ENCODE measurements at regions not wholly inside any gene's neighbourhood (a gene's known extent, or its start where the extent isn't known, plus 50 kb on each side); places are given as distances from the start of the nearest gene placed in this dataset.

DNA sequence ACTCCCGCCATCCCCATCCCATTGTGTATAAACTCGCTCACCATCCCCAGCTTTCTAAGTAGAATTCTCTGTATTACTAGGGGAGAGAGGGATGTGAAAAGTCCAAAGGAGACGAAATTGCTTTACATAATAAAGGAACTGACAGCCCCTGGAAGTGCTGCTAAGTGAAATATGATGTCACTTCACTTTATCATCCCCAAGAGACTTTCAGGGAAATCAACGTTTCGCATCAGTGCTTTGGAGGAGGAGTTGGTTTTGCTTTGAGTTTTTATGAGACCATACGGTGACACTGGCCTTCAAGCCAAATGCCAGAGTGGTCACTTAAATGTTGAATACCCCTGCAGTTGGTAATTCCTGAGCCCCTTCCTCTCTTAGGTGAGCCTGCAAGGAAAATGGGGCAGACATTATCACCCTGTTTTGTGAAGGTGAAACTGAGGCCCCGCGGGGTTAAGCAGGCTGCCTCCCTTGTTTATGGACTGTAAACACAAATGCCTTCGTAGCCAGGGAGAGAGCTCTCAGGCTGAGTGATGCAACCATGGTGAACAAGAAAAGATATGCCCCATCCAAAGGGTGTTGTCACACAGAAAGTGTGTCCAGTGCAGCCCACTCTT lies 58.4 kb upstream of the KAZN start:
- Mint-ChIP-seq H3K36me3 (ENCODE audit: insufficient read depth, unreplicated experiment) (no peaks in the 10 kb centered on the region), H3K27me3 (ENCODE audit: insufficient read depth, unreplicated experiment) (no peaks in the 10 kb centered on the region), H3K9me3 (ENCODE audit: unreplicated experiment) (no peaks in the 10 kb centered on the region), H3K4me3 (ENCODE audit: unreplicated experiment) (no peak overlapping the region), H3K4me1 (ENCODE audit: insufficient read depth, unreplicated experiment) (peaks cover 15% of the 10 kb centered on the region), H3K27ac (ENCODE audit: low read depth, unreplicated experiment) (no peak overlapping the region)
- BruUV-seq (replicated peaks): no TSS peak
- CTCF ChIA-PET: no interaction called here
- TF ChIP-seq, protein P1, sequence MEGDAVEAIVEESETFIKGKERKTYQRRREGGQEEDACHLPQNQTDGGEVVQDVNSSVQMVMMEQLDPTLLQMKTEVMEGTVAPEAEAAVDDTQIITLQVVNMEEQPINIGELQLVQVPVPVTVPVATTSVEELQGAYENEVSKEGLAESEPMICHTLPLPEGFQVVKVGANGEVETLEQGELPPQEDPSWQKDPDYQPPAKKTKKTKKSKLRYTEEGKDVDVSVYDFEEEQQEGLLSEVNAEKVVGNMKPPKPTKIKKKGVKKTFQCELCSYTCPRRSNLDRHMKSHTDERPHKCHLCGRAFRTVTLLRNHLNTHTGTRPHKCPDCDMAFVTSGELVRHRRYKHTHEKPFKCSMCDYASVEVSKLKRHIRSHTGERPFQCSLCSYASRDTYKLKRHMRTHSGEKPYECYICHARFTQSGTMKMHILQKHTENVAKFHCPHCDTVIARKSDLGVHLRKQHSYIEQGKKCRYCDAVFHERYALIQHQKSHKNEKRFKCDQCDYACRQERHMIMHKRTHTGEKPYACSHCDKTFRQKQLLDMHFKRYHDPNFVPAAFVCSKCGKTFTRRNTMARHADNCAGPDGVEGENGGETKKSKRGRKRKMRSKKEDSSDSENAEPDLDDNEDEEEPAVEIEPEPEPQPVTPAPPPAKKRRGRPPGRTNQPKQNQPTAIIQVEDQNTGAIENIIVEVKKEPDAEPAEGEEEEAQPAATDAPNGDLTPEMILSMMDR (IDR thresholded peaks at IDR 0.05; ENCODE audit: unreplicated experiment): no peak
- POLR2A ChIA-PET: no interaction called here
- intact Hi-C loops (cut with micrococcal nuclease): loop anchor here (5.0 kb wide), 2 partner anchors 428 to 573 kb away; no protein-coding TSS in a partner anchor
- no peak for DNase-seq (ENCODE audit: unreplicated experiment)

GRCh38 chr1:14541348-14541747 lies 57.1 kb upstream of the KAZN start:
- intact Hi-C loops (cut with micrococcal nuclease): no loop called here
- no peak for DNase-seq (ENCODE audit: unreplicated experiment)
- TF ChIP-seq, protein P1 (IDR thresholded peaks at IDR 0.05; ENCODE audit: unreplicated experiment): no peak
- Mint-ChIP-seq H3K36me3 (ENCODE audit: insufficient read depth, unreplicated experiment) (no peaks in the 10 kb centered on the region), H3K27ac (ENCODE audit: low read depth, unreplicated experiment) (no peak overlapping the region), H3K9me3 (ENCODE audit: unreplicated experiment) (no peaks in the 10 kb centered on the region), H3K4me3 (ENCODE audit: unreplicated experiment) (no peak overlapping the region), H3K4me1 (ENCODE audit: insufficient read depth, unreplicated experiment) (peaks cover 15% of the 10 kb centered on the region), H3K27me3 (ENCODE audit: insufficient read depth, unreplicated experiment) (no peaks in the 10 kb centered on the region)
- CTCF ChIA-PET: interaction anchor here (0.8 kb wide), 1 partner anchor 575 kb away, joined by 3 read pairs; no protein-coding TSS in a partner anchor
- BruUV-seq (replicated peaks): no TSS peak
- POLR2A ChIA-PET: interaction anchor here (1.2 kb wide), 1 partner anchor 16 kb away, joined by 3 read pairs; no protein-coding TSS in a partner anchor

DNA sequence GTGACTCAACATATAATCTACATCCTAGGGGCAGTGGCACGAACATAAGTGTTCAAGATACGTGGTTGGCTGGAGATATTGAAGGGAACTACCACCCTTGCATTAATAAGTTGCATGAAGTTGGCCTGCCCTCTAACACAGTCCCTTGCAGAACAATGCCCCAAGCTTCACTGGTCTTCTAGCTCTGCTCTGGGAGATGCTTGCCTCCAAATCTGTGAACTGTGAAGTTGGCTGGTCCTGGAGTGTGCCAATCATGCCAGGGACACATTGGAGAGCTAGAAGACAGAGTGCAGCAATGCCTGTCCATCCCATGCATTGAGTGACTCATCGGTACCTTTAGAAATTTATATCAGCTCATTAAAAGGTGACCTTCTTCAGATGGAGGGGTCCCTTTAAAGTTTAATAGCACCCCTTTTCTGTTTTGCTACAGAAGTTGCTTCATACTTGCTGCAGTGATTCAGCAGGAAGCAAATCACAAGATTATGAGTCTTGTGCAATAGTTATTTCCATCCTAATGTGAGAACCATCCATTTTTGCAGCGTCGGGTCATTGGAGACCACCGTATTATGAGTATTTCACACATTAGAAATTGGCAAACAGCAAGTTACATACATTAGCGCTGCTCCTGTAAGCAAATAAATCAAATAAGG lies 55.2 kb upstream of the KAZN start:
- Mint-ChIP-seq H3K4me1 (ENCODE audit: insufficient read depth, unreplicated experiment) (peaks cover 15% of the 10 kb centered on the region), H3K9me3 (ENCODE audit: unreplicated experiment) (no peaks in the 10 kb centered on the region)
- BruUV-seq (replicated peaks): no TSS peak

DNA sequence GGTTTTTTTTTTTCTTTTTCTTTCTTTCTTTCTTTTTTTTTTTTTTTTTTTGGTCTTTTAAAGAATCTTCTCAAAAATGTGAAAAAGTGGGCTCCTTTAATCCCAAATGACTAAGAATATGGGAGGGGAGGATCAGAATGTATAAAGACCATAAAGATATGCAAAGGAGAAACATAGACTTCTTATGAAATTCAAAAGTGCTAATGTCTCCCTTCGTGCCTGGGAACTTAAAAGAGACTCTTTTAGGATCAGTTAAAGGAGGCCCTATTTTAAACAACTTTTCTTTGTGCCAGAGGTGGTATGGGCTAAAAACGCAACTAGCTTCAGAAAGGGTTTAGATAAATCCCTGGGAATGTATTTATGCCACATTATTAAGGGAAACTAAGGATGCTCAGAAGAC lies 54.2 kb upstream of the KAZN start:
- H3K27ac Mint-ChIP-seq (ENCODE audit: low read depth, unreplicated experiment): no peak overlapping the region
- H3K27me3 Mint-ChIP-seq (ENCODE audit: insufficient read depth, unreplicated experiment): no peaks in the 10 kb centered on the region
- intact Hi-C loops (cut with micrococcal nuclease): no loop called here
- TF ChIP-seq, protein P1 (IDR thresholded peaks at IDR 0.05; ENCODE audit: unreplicated experiment): no peak
- no peak overlapping the region for H3K4me3 Mint-ChIP-seq (ENCODE audit: unreplicated experiment)
- DNase-seq (ENCODE audit: unreplicated experiment): no peak
- H3K4me1 Mint-ChIP-seq (ENCODE audit: insufficient read depth, unreplicated experiment): peaks cover 15% of the 10 kb centered on the region
- POLR2A ChIA-PET: no interaction called here
- no TSS peak for BruUV-seq (replicated peaks)
- no peaks in the 10 kb centered on the region for H3K36me3 Mint-ChIP-seq (ENCODE audit: insufficient read depth, unreplicated experiment)
- CTCF ChIA-PET: no interaction called here
- H3K9me3 Mint-ChIP-seq (ENCODE audit: unreplicated experiment): no peaks in the 10 kb centered on the region

More for the DNA sequence above, 55.2 kb upstream of the KAZN start:
- CTCF ChIA-PET: interaction anchor here (0.6 to 0.8 kb wide), 3 partner anchors 26 to 484 kb away, joined by 3 to 4 read pairs (median 3); no protein-coding TSS in a partner anchor
- Mint-ChIP-seq H3K27me3 (ENCODE audit: insufficient read depth, unreplicated experiment) (no peaks in the 10 kb centered on the region), H3K36me3 (ENCODE audit: insufficient read depth, unreplicated experiment) (no peaks in the 10 kb centered on the region), H3K4me3 (ENCODE audit: unreplicated experiment) (no peak overlapping the region), H3K27ac (ENCODE audit: low read depth, unreplicated experiment) (peak overlapping the region; percentile 57)
- TF ChIP-seq, protein P1 (IDR thresholded peaks at IDR 0.05; ENCODE audit: unreplicated experiment): no peak
- DNase-seq (ENCODE audit: unreplicated experiment): peak; percentile 45
- intact Hi-C loops (cut with micrococcal nuclease): no loop called here
- POLR2A ChIA-PET: interaction anchor here (0.8 to 1.2 kb wide), 2 partner anchors 18 to 21 kb away, joined by 3 to 6 read pairs; no protein-coding TSS in a partner anchor

Measured in MCF 10A (cell line).